K562 (cell line): ENCODE measurements at regions not wholly inside any gene's neighbourhood (a gene's known extent, or its start where the extent isn't known, plus 50 kb on each side); places are given as distances from the start of the nearest gene placed in this dataset.

ENCODE experiments used
- ATAC-seq: fragments of 200-7000 bp; cut with Tn5 transposase; 3 replicates; pipeline ENCODE4 v1.9.1; 2020; ENCODE audit warnings: moderate library complexity
- BruUV-seq: library from RNA; stranded (reverse); fragments of 400-500 nt; replicated peaks from 2 replicates; lab custom pipeline; 2021; lab: Mats Ljungman, UMichigan
- CTCF ChIA-PET: fragments of 300-600 bp; formaldehyde crosslinking; extraction: SDS; loops from one replicate; lab custom pipeline; 2021; ENCODE audit warnings: low intra/inter-chr PET ratio; lab: Yijun Ruan, JAX
- POLR2A ChIA-PET: fragments of 300-600, 350-650 bp; sonication (Branson Sonifier 250); formaldehyde crosslinking; extraction: SDS; loops from one replicate; lab custom pipeline; 2021; ENCODE audit warnings: antibody characterized with exemption, inconsistent platforms; lab: Yijun Ruan, JAX
- DNase-seq, 4 experiments: peaks; one replicate each; pipeline versions ENCODE4 v3.0.0 to v3.0.0-alpha.2; 2011 to 2018; ENCODE audit warnings: low spot score in 3 of 4, mixed read lengths in 3 of 4; ENCODE audit errors: extremely low read depth in 1 of 4
- FAIRE-seq: peaks from 2 replicates; lab custom pipeline; 2011; peaks lifted over from hg19 to GRCh38; lab: Jason Lieb, UNC
- H2AFZ ChIP-seq: 2 replicates; pipeline ENCODE4 v1.6.0; 2011; ENCODE audit warnings: low read depth, low read length, control low read depth, inconsistent platforms
- H3K27ac ChIP-seq: fragments of 200-600 bp; 3 replicates; pipeline ENCODE4 v1.8.0; 2011; ENCODE audit warnings: low read depth, mild to moderate bottlenecking, control low read depth, inconsistent platforms, low read length, moderate library complexity, mixed read lengths; ENCODE audit errors: extremely low read depth
- H3K27me3 ChIP-seq, 2 experiments: fragments of 300-600 bp in 1 of 2; 2 replicates in 1 of 2; 3 replicates in 1 of 2; pipeline versions ENCODE4 v1.6.0 to v1.8.0; 2011; ENCODE audit warnings: inconsistent platforms in 2 of 2, low read length in 2 of 2, mild to moderate bottlenecking in 1 of 2, mixed read lengths in 1 of 2, moderate library complexity in 1 of 2; ENCODE audit not compliant: control insufficient read depth in 2 of 2, insufficient read depth in 2 of 2
- H3K36me3 ChIP-seq: fragments of 300-600 bp; 3 replicates; pipeline ENCODE4 v1.8.0; 2011; ENCODE audit warnings: mild to moderate bottlenecking, low read length, inconsistent platforms; ENCODE audit not compliant: control insufficient read depth, insufficient read depth
- H3K4me1 ChIP-seq, 2 experiments: fragments of 200-600 bp in 1 of 2; replicated peaks in 1 of 2; 2 replicates in 1 of 2; 3 replicates in 1 of 2; pipeline versions ENCODE4 v1.5.1 to v1.8.0; 2011; ENCODE audit warnings: inconsistent platforms in 2 of 2, low read length in 2 of 2, mild to moderate bottlenecking in 1 of 2, mixed read lengths in 1 of 2, moderate library complexity in 1 of 2; ENCODE audit not compliant: control insufficient read depth in 2 of 2, insufficient read depth in 2 of 2
- H3K4me2 ChIP-seq: 2 replicates; pipeline ENCODE4 v1.6.1; 2011; ENCODE audit warnings: low read length, control low read depth, inconsistent platforms, mixed read lengths; ENCODE audit not compliant: insufficient read depth
- H3K4me3 ChIP-seq: fragments of 200-600 bp; sonication (generic), shearing (Covaris generic); 2 replicates; pipeline ENCODE4 v1.5.1; 2016; ENCODE audit warnings: control low read depth, inconsistent platforms
- H3K79me2 ChIP-seq: fragments of 200-600 bp; 3 replicates; pipeline ENCODE4 v1.8.0; 2011; ENCODE audit warnings: low read length, inconsistent platforms; ENCODE audit not compliant: control insufficient read depth, insufficient read depth
- H3K9ac ChIP-seq, 2 experiments: 2 replicates each; pipeline versions ENCODE4 v1.6.0 to v1.6.1; 2011; ENCODE audit warnings: low read depth in 2 of 2, low read length in 2 of 2, control low read depth in 1 of 2, inconsistent platforms in 1 of 2, mild to moderate bottlenecking in 1 of 2, mixed read lengths in 1 of 2; ENCODE audit not compliant: insufficient read depth in 1 of 2
- H3K9me1 ChIP-seq: one replicate; pipeline ENCODE4 v1.6.0; 2011; ENCODE audit warnings: inconsistent platforms, mild to moderate bottlenecking, low read length, moderate library complexity; ENCODE audit not compliant: control insufficient read depth, insufficient read depth
- H3K9me3 ChIP-seq: replicated peaks from 2 replicates; pipeline ENCODE4 v1.5.1; 2011; ENCODE audit warnings: low read depth, low read length, inconsistent platforms; ENCODE audit not compliant: control insufficient read depth, insufficient read depth
- H4K20me1 ChIP-seq: replicated peaks from 2 replicates; pipeline ENCODE4 v1.6.1; 2011; ENCODE audit warnings: low read length, inconsistent platforms, mixed read lengths; ENCODE audit not compliant: control insufficient read depth, insufficient read depth
- ADNP ChIP-seq: fragments of 200-800 bp; sonication (Bioruptor generic); IDR thresholded peaks from 2 replicates; pipeline ENCODE4 v1.6.1; 2016; ENCODE audit warnings: missing genetic modification characterization, missing compliant biosample characterization
- BCOR ChIP-seq: fragments of 450-650 bp; IDR thresholded peaks from 2 replicates; pipeline ENCODE4 v1.6.1; 2016
- FOXK2 ChIP-seq, 2 experiments: fragments of 450-650 bp; IDR thresholded peaks in 1 of 2; conservative IDR thresholded peaks in 1 of 2; 2 replicates each; pipeline ENCODE4 v1.6.1; 2016; ENCODE audit warnings: low read depth in 2 of 2, mild to moderate bottlenecking in 1 of 2
- KAT2B ChIP-seq: IDR thresholded peaks from one replicate; pipeline ENCODE4 v1.6.1; 2012; ENCODE audit warnings: low read depth, mild to moderate bottlenecking, control low read depth, inconsistent platforms, low read length, moderate library complexity
- PHB ChIP-seq: fragments of 250-450 bp; sonication (Bioruptor Pico); IDR thresholded peaks from 2 replicates; pipeline ENCODE4 v1.5.0; 2021
- SAP30 ChIP-seq: fragments of 200-600 bp; sonication (generic); IDR thresholded peaks from 2 replicates; pipeline ENCODE4 v1.6.1; 2012; ENCODE audit warnings: borderline replicate concordance, low read depth, mild to moderate bottlenecking, moderate library complexity, low read length, control low read depth, inconsistent platforms; ENCODE audit not compliant: insufficient read depth, poor library complexity, severe bottlenecking
- SP1 ChIP-seq: sonication (generic); formaldehyde crosslinking; IDR thresholded peaks from 2 replicates; pipeline ENCODE4 v1.8.1; 2022; ENCODE audit warnings: mild to moderate bottlenecking, missing genetic modification reagents
- ZNF518B ChIP-seq: fragments of 250-450 bp; sonication (Bioruptor Pico); IDR thresholded peaks from 2 replicates; pipeline ENCODE4 v1.5.0; 2021; ENCODE audit warnings: mild to moderate bottlenecking, moderate library complexity
- ZNF79 ChIP-seq: fragments of 250-450 bp; sonication (Bioruptor Pico); IDR thresholded peaks from 2 replicates; pipeline ENCODE4 v1.4.0; 2020; ENCODE audit warnings: low read depth, mild to moderate bottlenecking, moderate library complexity
- WGBS: fragments of 100-300 bp; shearing (Covaris generic); methylation state at CpG from one replicate; pipeline ENCODE4 v1.1.6; 2016; ENCODE audit warnings: low coverage, mixed read lengths; ENCODE audit not compliant: insufficient coverage; ENCODE audit errors: missing lambda C conversion rate; 5-methylcytosine and 5-hydroxymethylcytosine counted together
- in situ Hi-C: fragments of 300-500 bp; cut with MboI; formaldehyde crosslinking; loops from 4 replicates; pipeline ENCODE4 v1.15.0; 2018; ENCODE audit warnings: inconsistent platforms, mixed read lengths
- intact Hi-C: fragments of 100-400 bp; cut with micrococcal nuclease; formaldehyde crosslinking; loops from 2 replicates; pipeline ENCODE4 v1.14.2; 2022
- TF ChIP-seq, protein P1 (sequence below): IDR thresholded peaks from 2 replicates; pipeline ENCODE4 v1.6.1; 2014; ENCODE audit warnings: antibody characterized with exemption
- TF ChIP-seq, protein P2 (sequence below): fragments of 150-350 bp; IDR thresholded peaks from 2 replicates; pipeline ENCODE4 v1.6.1; 2014; ENCODE audit warnings: low read depth, mild to moderate bottlenecking, low read length, borderline replicate concordance

DNA sequence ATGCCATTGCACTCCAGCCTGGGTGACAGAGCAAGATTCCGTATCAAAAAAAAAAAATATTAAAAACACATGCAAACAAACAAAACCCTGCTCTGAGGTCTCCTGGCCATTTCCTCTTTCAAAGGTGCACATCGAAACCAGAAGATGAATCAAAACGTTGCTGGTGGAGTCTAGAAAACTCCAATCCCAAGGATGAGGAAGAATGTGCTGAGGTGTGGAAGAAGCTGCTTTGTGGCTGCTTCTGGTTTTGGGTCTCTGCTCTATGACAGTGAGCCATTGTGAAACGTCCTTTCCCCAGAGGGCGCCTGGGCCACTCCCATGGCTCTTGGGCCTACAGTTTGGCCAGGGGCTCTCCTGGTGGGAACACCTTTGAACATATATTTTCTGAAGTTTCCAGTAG is 112.6 kb downstream of the IRF8 start:
- Histone ChIP-seq H3K9ac (no peak overlapping the region), H3K4me3 (no peak overlapping the region), H4K20me1 (no peaks in the 10 kb centered on the region), H3K27ac (no peak overlapping the region), H3K4me2 (no peak overlapping the region), H3K79me2 (no peaks in the 10 kb centered on the region), H3K4me1 (no peaks in the 10 kb centered on the region)
- BruUV-seq = no TSS peak
- no peak for DNase-seq
- in situ Hi-C loops (loop anchor here (25.0 kb wide), 1 partner anchor 899 kb away; the partner anchor contains the start of gene CIBAR2), intact Hi-C loops (no loop called here)
- no peak for ATAC-seq
- 0% methylated on average over 5 of the region's 5 CpGs for WGBS
- POLR2A ChIA-PET = no interaction called here
- no peak for TF ChIP-seq ADNP
- TF ChIP-seq, protein P1, sequence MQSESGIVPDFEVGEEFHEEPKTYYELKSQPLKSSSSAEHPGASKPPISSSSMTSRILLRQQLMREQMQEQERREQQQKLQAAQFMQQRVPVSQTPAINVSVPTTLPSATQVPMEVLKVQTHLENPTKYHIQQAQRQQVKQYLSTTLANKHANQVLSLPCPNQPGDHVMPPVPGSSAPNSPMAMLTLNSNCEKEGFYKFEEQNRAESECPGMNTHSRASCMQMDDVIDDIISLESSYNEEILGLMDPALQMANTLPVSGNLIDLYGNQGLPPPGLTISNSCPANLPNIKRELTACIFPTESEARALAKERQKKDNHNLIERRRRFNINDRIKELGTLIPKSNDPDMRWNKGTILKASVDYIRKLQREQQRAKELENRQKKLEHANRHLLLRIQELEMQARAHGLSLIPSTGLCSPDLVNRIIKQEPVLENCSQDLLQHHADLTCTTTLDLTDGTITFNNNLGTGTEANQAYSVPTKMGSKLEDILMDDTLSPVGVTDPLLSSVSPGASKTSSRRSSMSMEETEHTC = no peak
- TF ChIP-seq SP1 (CRISPR knock-in tag) = no peak
- TF ChIP-seq, protein P2, sequence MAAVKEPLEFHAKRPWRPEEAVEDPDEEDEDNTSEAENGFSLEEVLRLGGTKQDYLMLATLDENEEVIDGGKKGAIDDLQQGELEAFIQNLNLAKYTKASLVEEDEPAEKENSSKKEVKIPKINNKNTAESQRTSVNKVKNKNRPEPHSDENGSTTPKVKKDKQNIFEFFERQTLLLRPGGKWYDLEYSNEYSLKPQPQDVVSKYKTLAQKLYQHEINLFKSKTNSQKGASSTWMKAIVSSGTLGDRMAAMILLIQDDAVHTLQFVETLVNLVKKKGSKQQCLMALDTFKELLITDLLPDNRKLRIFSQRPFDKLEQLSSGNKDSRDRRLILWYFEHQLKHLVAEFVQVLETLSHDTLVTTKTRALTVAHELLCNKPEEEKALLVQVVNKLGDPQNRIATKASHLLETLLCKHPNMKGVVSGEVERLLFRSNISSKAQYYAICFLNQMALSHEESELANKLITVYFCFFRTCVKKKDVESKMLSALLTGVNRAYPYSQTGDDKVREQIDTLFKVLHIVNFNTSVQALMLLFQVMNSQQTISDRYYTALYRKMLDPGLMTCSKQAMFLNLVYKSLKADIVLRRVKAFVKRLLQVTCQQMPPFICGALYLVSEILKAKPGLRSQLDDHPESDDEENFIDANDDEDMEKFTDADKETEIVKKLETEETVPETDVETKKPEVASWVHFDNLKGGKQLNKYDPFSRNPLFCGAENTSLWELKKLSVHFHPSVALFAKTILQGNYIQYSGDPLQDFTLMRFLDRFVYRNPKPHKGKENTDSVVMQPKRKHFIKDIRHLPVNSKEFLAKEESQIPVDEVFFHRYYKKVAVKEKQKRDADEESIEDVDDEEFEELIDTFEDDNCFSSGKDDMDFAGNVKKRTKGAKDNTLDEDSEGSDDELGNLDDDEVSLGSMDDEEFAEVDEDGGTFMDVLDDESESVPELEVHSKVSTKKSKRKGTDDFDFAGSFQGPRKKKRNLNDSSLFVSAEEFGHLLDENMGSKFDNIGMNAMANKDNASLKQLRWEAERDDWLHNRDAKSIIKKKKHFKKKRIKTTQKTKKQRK = no peak
- TF ChIP-seq PHB (CRISPR knock-in tag) = no peak
- no peak for TF ChIP-seq FOXK2 (conservative IDR thresholded peaks at IDR 0.05 in 1 of 2, IDR thresholded peaks at IDR 0.05 in 1 of 2; ENCODE audit: low read depth in 2 of 2)
- no peak for TF ChIP-seq KAT2B
- TF ChIP-seq BCOR = no peak
- no peak for TF ChIP-seq ZNF518B (CRISPR knock-in tag)
- no peak for TF ChIP-seq SAP30
- TF ChIP-seq ZNF79 (CRISPR knock-in tag) = no peak
- TF ChIP-seq, all 486 proteins: peak for 0
- Histone ChIP-seq H3K36me3 (no peaks in the 10 kb centered on the region), H3K27me3 (peaks cover 0 to 4% of the 10 kb centered on the region in 2 experiments; a peak in 1 of 5 replicates), H2AFZ (no peak overlapping the region), H3K9me3 (no peaks in the 10 kb centered on the region), H3K9me1 (no peaks in the 10 kb centered on the region)
- CTCF ChIA-PET = interaction anchor here (0.7 kb wide), 1 partner anchor 189 kb away, joined by 5 read pairs; no protein-coding TSS in a partner anchor
- no peak for FAIRE-seq
